HEK293T (cell line): ENCODE measurements at regions not wholly inside any gene's neighbourhood (a gene's known extent, or its start where the extent isn't known, plus 50 kb on each side); places are given as distances from the start of the nearest gene placed in this dataset.
"Not testable (repeated sequence)": the region's sequence is repeated elsewhere in the genome, so short reads cannot be mapped to it uniquely, and the experiment has no call there.

Experiments used
- CTCF ChIA-PET: fragments of 350-600 bp; formaldehyde crosslinking; extraction: SDS; loops from one replicate; lab custom pipeline; 2021; ENCODE audit warnings: antibody characterized with exemption, inconsistent platforms; lab: Yijun Ruan, JAX
- POLR2A ChIA-PET: fragments of 350-600 bp; formaldehyde crosslinking; extraction: SDS; loops from one replicate; lab custom pipeline; 2020; ENCODE audit warnings: antibody characterized with exemption, inconsistent platforms; lab: Yijun Ruan, JAX
- DNase-seq: peaks from one replicate; pipeline ENCODE4 v3.0.0; 2012; ENCODE audit warnings: mixed read lengths; ENCODE audit errors: extremely low spot score
- ARNT ChIP-seq: fragments of 450-650 bp; IDR thresholded peaks from 2 replicates; pipeline ENCODE4 v1.6.1; 2017; ENCODE audit warnings: mild to moderate bottlenecking
- BHLHE40 ChIP-seq: fragments of 450-650 bp; IDR thresholded peaks from 2 replicates; pipeline ENCODE4 v1.6.1; 2016; ENCODE audit warnings: mild to moderate bottlenecking, moderate library complexity, borderline replicate concordance
- CTBP1 ChIP-seq: fragments of 450-650 bp; IDR thresholded peaks from 2 replicates; pipeline ENCODE4 v1.6.1; 2016; ENCODE audit warnings: borderline replicate concordance
- ELF4 ChIP-seq: fragments of 450-650 bp; IDR thresholded peaks from 2 replicates; pipeline ENCODE4 v1.6.1; 2017; ENCODE audit warnings: antibody characterized with exemption
- FOXA1 ChIP-seq: fragments of 450-650 bp; IDR thresholded peaks from 2 replicates; pipeline ENCODE4 v1.6.1; 2016; ENCODE audit warnings: mild to moderate bottlenecking
- FOXK2 ChIP-seq: fragments of 450-650 bp; IDR thresholded peaks from 2 replicates; pipeline ENCODE4 v1.6.1; 2016; ENCODE audit warnings: mild to moderate bottlenecking
- FOXM1 ChIP-seq: fragments of 450-650 bp; IDR thresholded peaks from 2 replicates; pipeline ENCODE4 v1.6.1; 2017; ENCODE audit warnings: mild to moderate bottlenecking, borderline replicate concordance
- HDGF ChIP-seq: fragments of 450-650 bp; IDR thresholded peaks from 2 replicates; pipeline ENCODE4 v1.6.1; 2017; ENCODE audit warnings: antibody characterized with exemption, borderline replicate concordance
- L3MBTL2 ChIP-seq: fragments of 450-650 bp; conservative IDR thresholded peaks from 2 replicates; pipeline ENCODE4 v1.6.1; 2016; ENCODE audit warnings: mild to moderate bottlenecking
- LEF1 ChIP-seq: fragments of 450-650 bp; IDR thresholded peaks from 2 replicates; pipeline ENCODE4 v1.6.1; 2017; ENCODE audit warnings: mild to moderate bottlenecking, borderline replicate concordance
- NFRKB ChIP-seq: fragments of 450-650 bp; IDR thresholded peaks from 2 replicates; pipeline ENCODE4 v1.6.1; 2016; ENCODE audit warnings: mild to moderate bottlenecking, moderate library complexity
- SP1 ChIP-seq: fragments of 450-650 bp; IDR thresholded peaks from 2 replicates; pipeline ENCODE4 v1.6.1; 2017
- SUZ12 ChIP-seq: fragments of 450-650 bp; IDR thresholded peaks from 2 replicates; pipeline ENCODE4 v1.6.1; 2016; ENCODE audit warnings: mild to moderate bottlenecking
- TARDBP ChIP-seq: fragments of 450-650 bp; IDR thresholded peaks from 2 replicates; pipeline ENCODE4 v1.6.1; 2016
- ZNF384 ChIP-seq: fragments of 450-650 bp; IDR thresholded peaks from 2 replicates; pipeline ENCODE4 v1.6.1; 2016
- TF ChIP-seq, protein P1 (sequence below): fragments of 450-650 bp; IDR thresholded peaks from 2 replicates; pipeline ENCODE4 v1.6.1; 2016

DNA sequence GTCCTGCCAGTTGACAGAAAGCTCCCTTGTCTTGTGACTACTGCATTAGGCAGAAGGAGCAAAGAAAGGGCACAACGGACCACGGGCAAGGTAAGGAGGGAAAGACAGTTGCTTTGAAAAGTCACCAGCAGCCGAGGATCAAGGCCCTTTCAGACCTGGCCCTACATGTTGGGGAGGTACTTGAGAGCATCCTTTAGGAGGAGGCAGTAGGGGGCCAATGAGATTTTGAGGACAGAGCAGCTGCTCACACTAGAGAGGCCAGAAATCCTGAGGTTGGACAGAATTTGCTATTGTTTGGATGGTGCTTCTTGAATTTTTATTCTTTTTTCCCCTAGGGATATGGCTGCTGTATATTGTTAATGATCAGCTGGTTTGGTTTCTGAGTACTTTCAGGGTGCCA, 135.5 kb upstream of the PZP start:
- POLR2A ChIA-PET: no interaction called here
- no peak for TF ChIP-seq HDGF
- no peak for DNase-seq
- CTCF ChIA-PET: no interaction called here

DNA sequence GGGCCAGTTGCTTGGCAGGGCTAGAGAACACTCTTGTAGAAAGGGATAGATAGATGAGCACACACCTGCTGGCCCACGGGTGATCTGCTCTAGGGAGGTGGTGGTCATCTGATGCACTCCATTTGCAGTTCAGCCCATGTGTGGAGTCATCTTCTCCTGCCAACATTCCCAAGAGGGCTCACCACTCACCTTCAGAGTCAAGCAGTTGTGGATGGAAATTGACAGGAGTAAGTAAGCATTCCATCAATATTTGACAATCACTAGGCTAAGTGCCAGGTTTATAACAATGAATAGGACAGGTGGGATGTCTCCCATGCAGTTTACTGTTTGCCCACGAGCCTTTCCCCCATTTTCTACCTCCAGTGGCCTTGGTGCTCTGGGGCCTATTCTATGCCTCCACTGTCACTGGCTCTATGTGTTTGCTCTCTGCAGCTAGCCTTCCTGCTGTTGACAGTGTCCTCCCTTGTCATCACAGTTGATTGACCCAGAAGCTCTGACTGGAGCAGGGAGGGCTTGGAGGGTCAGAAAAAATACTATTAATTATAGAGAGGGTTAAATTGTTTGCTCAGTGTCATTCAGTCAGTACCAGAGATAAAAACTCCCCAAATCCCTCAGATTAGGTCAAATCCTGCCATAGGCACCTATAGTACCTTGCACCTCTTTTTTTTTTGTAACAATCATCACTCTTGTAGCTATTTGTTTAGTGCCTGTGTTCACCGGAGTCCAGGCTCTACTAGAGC, 134.6 kb upstream of the PZP start:
- POLR2A ChIA-PET: no interaction called here
- CTCF ChIA-PET: no interaction called here
- no peak for DNase-seq

DNA sequence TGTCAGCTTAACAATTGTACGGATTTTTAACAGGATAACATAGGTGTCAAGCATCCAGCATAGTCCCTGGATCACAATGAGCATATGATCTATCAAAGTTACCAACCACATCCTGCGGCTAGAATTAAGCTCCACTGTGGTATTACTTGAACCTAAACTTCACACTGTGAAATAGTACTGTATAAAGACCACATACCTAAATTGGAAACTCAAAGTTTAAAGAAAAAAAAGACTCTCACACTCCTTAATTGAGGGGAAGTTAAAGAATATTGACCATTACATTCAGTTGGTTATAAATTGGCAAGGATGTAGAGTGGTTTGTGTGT, 133.0 kb upstream of the PZP start:
- no peak for DNase-seq
- TF ChIP-seq FOXA1 (no peak), ELF4 (no peak), TARDBP (no peak), CTBP1 (no peak), FOXM1 (no peak), FOXK2 (no peak), SP1 (no peak), L3MBTL2 (no peak), ARNT (no peak), NFRKB (no peak), HDGF (no peak), BHLHE40 (no peak), SUZ12 (no peak), ZNF384 (no peak), LEF1 (no peak)
- TF ChIP-seq, protein P1, sequence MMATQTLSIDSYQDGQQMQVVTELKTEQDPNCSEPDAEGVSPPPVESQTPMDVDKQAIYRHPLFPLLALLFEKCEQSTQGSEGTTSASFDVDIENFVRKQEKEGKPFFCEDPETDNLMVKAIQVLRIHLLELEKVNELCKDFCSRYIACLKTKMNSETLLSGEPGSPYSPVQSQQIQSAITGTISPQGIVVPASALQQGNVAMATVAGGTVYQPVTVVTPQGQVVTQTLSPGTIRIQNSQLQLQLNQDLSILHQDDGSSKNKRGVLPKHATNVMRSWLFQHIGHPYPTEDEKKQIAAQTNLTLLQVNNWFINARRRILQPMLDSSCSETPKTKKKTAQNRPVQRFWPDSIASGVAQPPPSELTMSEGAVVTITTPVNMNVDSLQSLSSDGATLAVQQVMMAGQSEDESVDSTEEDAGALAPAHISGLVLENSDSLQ: no peak
- ChIA-PET POLR2A (interaction anchor here (1.1 kb wide), 1 partner anchor 10 kb away, joined by 4 read pairs; no protein-coding TSS in a partner anchor), CTCF (interaction anchor here (1.0 kb wide), 1 partner anchor 10 kb away, joined by 3 read pairs; no protein-coding TSS in a partner anchor)

More for the DNA sequence above, 134.6 kb upstream of the PZP start:
- TF ChIP-seq BHLHE40: no peak
- TF ChIP-seq CTBP1: no peak
- TF ChIP-seq TARDBP: no peak
- TF ChIP-seq ARNT: no peak
- no peak for TF ChIP-seq ELF4
- TF ChIP-seq, protein P1: no peak
- TF ChIP-seq FOXA1: no peak

DNA sequence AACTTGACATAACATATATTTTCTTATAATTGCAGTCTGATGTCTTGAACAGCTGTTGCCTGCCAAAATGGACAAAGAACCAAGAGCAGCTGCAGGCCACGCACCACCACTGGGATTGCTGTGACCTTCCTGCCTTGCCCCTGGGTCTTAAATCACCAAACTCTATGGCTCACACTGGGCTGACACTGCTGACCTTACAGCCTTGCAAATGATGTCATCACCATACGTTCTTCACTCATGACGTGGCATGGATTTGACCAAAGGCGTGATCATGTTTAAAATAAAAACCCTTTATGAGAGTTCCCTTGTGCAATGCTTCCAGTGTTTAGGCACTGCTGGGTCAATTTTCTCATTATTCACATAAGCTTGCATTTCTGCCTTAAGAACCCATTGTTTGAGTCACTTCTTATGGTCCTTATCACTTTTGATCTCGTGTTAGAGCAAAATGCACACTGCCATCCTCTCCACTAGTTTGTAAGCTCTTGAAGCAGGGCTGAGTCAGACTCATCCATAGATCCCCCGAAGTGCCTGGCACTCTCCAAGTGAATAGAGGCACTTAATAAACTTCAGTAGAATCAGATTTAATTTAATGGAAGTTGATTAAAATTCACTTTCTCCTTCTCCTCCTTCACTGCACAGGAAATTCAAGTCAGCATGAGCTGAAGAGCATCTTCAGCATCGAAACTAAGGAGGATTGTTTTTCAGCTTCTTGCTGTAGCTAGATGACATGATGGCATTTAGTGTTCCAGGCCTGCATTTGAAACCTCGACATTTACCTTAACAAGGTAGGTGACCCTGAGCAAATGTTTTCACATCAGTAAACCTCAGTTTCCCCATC, 132.4 kb upstream of the PZP start:
- TF ChIP-seq, protein P1: no peak
- TF ChIP-seq ARNT (no peak), ELF4 (no peak), NFRKB (no peak), TARDBP (no peak), LEF1 (no peak), ZNF384 (no peak), BHLHE40 (no peak), FOXM1 (no peak), FOXA1 (no peak), SUZ12 (no peak), HDGF (no peak), SP1 (no peak), CTBP1 (no peak)
- CTCF ChIA-PET: interaction anchor here (1.0 kb wide), 1 partner anchor 9 kb away, joined by 3 read pairs; no protein-coding TSS in a partner anchor
- DNase-seq: no peak
- POLR2A ChIA-PET: interaction anchor here (1.1 kb wide), 1 partner anchor 9 kb away, joined by 4 read pairs; no protein-coding TSS in a partner anchor

DNA sequence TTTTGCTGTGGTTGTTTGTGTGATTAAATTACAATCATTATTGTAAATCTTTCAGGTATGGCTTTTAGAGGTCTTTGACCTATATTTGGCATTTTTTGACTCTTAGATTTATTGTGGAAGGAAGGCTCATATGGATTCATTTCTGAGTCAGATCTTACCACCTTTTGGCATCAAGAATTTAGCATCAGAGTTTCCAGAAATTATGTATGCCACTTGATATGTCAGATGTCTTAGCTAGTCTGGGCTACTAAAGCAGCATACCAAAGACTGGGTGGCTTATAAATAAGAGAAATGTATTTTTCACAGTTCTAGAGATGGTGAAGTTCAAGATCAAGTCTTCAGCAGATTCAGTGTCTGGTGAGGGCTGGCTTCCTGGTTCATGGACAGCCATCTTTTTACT, 129.5 kb upstream of the PZP start:
- ChIA-PET CTCF (no interaction called here), POLR2A (no interaction called here)
- DNase-seq: no peak
- no peak for TF ChIP-seq LEF1
- TF ChIP-seq ELF4: no peak
- TF ChIP-seq TARDBP: no peak

DNA sequence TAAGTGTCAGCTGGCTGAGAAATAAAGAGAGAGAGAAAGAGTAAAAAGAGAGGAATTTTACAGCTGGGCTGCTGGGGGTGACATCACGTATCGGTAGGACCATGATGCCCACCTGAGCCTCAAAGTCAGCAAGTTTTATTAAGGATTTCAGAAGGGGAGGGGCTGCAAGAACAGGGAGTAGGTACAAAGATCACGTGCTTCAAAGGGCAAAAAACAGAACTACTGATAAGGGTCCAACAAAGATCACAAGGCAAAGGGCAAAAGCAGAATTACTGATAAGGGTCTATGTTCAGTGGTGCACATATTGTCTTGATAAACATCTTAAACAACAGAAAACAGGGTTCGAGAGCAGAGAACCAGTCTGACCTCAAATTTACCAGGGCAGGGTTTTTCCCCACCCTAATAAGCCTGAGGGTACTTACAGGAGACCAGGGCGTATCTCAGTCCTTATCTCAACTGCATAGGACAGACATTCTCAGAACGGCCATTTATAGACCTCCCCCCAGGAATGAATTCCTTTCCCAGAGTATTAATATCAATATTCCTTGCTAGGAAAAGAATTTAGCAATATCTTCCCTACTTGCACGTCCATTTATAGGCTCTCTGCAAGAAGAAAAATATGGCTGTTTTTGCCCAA, 128.3 kb upstream of the PZP start:
- DNase-seq, POLR2A ChIA-PET: not testable (repeated sequence)
- CTCF ChIA-PET: interaction anchor here (0.7 kb wide), 1 partner anchor 374 kb away, joined by 4 read pairs; no protein-coding TSS in a partner anchor
